Sigmoid colon (tissue), 6 donors: ENCODE measurements at regions not wholly inside any gene's neighbourhood (a gene's known extent, or its start where the extent isn't known, plus 50 kb on each side); places are given as distances from the start of the nearest gene placed in this dataset.

Source experiments
- DNase-seq: peaks from one replicate; pipeline ENCODE4 v3.0.0-alpha.2; 2019
- H3K27ac ChIP-seq, 4 donors: fragments of 200-600 bp; sonication (generic); one replicate each; pipeline ENCODE4 v1.5.1; 2016 to 2019; ENCODE audit warnings: mild to moderate bottlenecking in 1 of 4
- H3K27me3 ChIP-seq, 3 donors: fragments of 200-600 bp; sonication (generic); one replicate each; pipeline ENCODE4 v1.5.1; 2019; ENCODE audit warnings: mild to moderate bottlenecking in 1 of 3
- H3K36me3 ChIP-seq, 4 donors: fragments of 200-600 bp; sonication (generic); one replicate each; pipeline ENCODE4 v1.5.1; 2016 to 2019
- H3K4me1 ChIP-seq, 4 donors: fragments of 200-600 bp; sonication (generic); one replicate each; pipeline ENCODE4 v1.5.1; 2017 to 2019
- H3K4me3 ChIP-seq, 4 donors: fragments of 200-600 bp; sonication (generic); one replicate each; pipeline ENCODE4 v1.5.1; 2017 to 2019; ENCODE audit warnings: mild to moderate bottlenecking in 2 of 4, moderate library complexity in 1 of 4
- H3K9me3 ChIP-seq, 4 donors: fragments of 200-600 bp in 3 of 4; sonication (generic) in 3 of 4; one replicate each; pipeline versions ENCODE4 v1.5.1 to v1.6.1; 2013 to 2019
- EP300 ChIP-seq, 4 donors: sonication (generic); formaldehyde crosslinking; IDR thresholded peaks; one replicate each; pipeline ENCODE4 v1.6.1; 2017; ENCODE audit warnings: antibody characterized with exemption in 4 of 4
- POLR2A ChIP-seq, 2 donors: fragments of 450-650 bp; IDR thresholded peaks; one replicate each; pipeline ENCODE4 v1.6.1; 2016; ENCODE audit warnings: antibody characterized with exemption in 2 of 2, mild to moderate bottlenecking in 2 of 2, moderate library complexity in 2 of 2
- POLR2AphosphoS5 ChIP-seq, 4 donors: sonication (generic); formaldehyde crosslinking; IDR thresholded peaks; one replicate each; pipeline ENCODE4 v1.6.1; 2017; ENCODE audit warnings: antibody characterized with exemption in 4 of 4
- WGBS, 2 donors: extraction: QIAGEN DNeasy Blood & Tissue Kit; methylation state at CpG; one replicate each; pipeline ENCODE4 v1.1.7; 2013; 5-methylcytosine and 5-hydroxymethylcytosine counted together
- intact Hi-C: fragments of 100-400 bp; cut with DNase I; formaldehyde crosslinking; loops from one replicate; pipeline ENCODE4 v1.15.1; 2023
- TF ChIP-seq, protein P1 (sequence below), 4 experiments: fragments of 450-650 bp in 3 of 4; fragments of 200-600 bp in 1 of 4; IDR thresholded peaks; one replicate each; pipeline ENCODE4 v1.5.1; 2016 to 2019; ENCODE audit warnings: antibody characterized with exemption in 4 of 4, mild to moderate bottlenecking in 3 of 4, moderate library complexity in 2 of 4
- donor health status: healthy with polysubstance abuse.
- donor health status: healthy.

GRCh38 chr7:36021917-36022550 is 131.0 kb upstream of the EEPD1 start:
- Histone ChIP-seq H3K9me3 (no peaks in the 10 kb centered on the region), H3K27me3 (no peaks in the 10 kb centered on the region), H3K27ac (no peak overlapping the region), H3K4me3 (no peak overlapping the region), H3K36me3 (no peaks in the 10 kb centered on the region), H3K4me1 (no peaks in the 10 kb centered on the region)
- WGBS, 2 donors: 87 to 91% methylated on average over 11 of the region's 11 CpGs
- TF ChIP-seq POLR2AphosphoS5 (IDR thresholded peaks at IDR 0.05) (no peak), EP300 (IDR thresholded peaks at IDR 0.05) (no peak), POLR2A (IDR thresholded peaks at IDR 0.05) (no peak)
- TF ChIP-seq, protein P1, sequence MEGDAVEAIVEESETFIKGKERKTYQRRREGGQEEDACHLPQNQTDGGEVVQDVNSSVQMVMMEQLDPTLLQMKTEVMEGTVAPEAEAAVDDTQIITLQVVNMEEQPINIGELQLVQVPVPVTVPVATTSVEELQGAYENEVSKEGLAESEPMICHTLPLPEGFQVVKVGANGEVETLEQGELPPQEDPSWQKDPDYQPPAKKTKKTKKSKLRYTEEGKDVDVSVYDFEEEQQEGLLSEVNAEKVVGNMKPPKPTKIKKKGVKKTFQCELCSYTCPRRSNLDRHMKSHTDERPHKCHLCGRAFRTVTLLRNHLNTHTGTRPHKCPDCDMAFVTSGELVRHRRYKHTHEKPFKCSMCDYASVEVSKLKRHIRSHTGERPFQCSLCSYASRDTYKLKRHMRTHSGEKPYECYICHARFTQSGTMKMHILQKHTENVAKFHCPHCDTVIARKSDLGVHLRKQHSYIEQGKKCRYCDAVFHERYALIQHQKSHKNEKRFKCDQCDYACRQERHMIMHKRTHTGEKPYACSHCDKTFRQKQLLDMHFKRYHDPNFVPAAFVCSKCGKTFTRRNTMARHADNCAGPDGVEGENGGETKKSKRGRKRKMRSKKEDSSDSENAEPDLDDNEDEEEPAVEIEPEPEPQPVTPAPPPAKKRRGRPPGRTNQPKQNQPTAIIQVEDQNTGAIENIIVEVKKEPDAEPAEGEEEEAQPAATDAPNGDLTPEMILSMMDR (IDR thresholded peaks at IDR 0.05): no peak
- intact Hi-C loops: no loop called here
- DNase-seq: no peak

- H3K9me3 ChIP-seq: no peaks in the 10 kb centered on the region
- no peak for DNase-seq
- WGBS, 2 donors: 73 to 91% methylated on average over 2 of the region's 2 CpGs
- H3K27me3 ChIP-seq: no peaks in the 10 kb centered on the region
- no peaks in the 10 kb centered on the region for H3K4me1 ChIP-seq
- H3K4me3 ChIP-seq: no peak overlapping the region
- TF ChIP-seq, protein P1 (IDR thresholded peaks at IDR 0.05): no peak
- TF ChIP-seq POLR2AphosphoS5 (IDR thresholded peaks at IDR 0.05): no peak
- no peak for TF ChIP-seq EP300 (IDR thresholded peaks at IDR 0.05)
- TF ChIP-seq POLR2A (IDR thresholded peaks at IDR 0.05): no peak
- no peaks in the 10 kb centered on the region for H3K36me3 ChIP-seq
- H3K27ac ChIP-seq: no peak overlapping the region
- intact Hi-C loops: no loop called here
Measured at GRCh38 chr7:36023033-36023560, 130.0 kb upstream of the EEPD1 start.

- intact Hi-C loops: no loop called here
- Histone ChIP-seq H3K36me3 (no peaks in the 10 kb centered on the region), H3K4me3 (no peak overlapping the region), H3K27ac (no peak overlapping the region), H3K4me1 (no peaks in the 10 kb centered on the region), H3K27me3 (no peaks in the 10 kb centered on the region), H3K9me3 (no peaks in the 10 kb centered on the region)
- no peak for DNase-seq
- TF ChIP-seq POLR2A (IDR thresholded peaks at IDR 0.05): no peak
- TF ChIP-seq EP300 (IDR thresholded peaks at IDR 0.05): no peak
- TF ChIP-seq, protein P1 (IDR thresholded peaks at IDR 0.05): no peak
- TF ChIP-seq POLR2AphosphoS5 (IDR thresholded peaks at IDR 0.05): no peak
- WGBS, 2 donors: 84 to 87% methylated on average over 4 of the region's 4 CpGs
Measured at GRCh38 chr7:36025190-36025589, 127.9 kb upstream of the EEPD1 start.

DNA sequence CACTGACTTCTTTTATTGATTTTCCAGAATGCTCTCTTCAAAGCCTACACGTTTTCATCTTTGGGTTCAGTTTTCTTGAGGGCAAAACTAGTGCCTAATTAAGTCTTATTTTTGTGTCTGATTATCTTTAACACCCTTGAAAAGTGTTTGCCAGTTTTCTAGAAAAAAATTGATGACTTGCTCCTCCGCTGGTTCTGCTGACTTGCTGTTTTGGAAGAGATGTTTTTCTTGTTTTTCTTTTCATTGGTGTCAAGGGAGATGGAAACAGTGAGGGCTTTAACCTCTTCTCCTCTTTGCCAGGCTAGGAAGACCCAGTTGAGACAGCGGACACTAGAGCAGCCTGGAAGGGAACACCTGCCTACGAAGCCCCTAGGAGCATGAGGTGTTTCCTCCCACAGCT is 123.7 kb upstream of the EEPD1 start:
- intact Hi-C loops: no loop called here
- no peak for DNase-seq
- no peaks in the 10 kb centered on the region for H3K27me3 ChIP-seq
- H3K4me1 ChIP-seq: peaks cover 0 to 10% (median 8%) of the 10 kb centered on the region in 4 donors
- H3K27ac ChIP-seq: no peak overlapping the region
- WGBS, 2 donors: 63 to 67% methylated on average over 4 of the region's 4 CpGs
- H3K9me3 ChIP-seq: no peaks in the 10 kb centered on the region
- no peak overlapping the region for H3K4me3 ChIP-seq
- H3K36me3 ChIP-seq: no peaks in the 10 kb centered on the region
- TF ChIP-seq POLR2A (IDR thresholded peaks at IDR 0.05): no peak
- no peak for TF ChIP-seq POLR2AphosphoS5 (IDR thresholded peaks at IDR 0.05)
- TF ChIP-seq, protein P1 (IDR thresholded peaks at IDR 0.05): no peak
- TF ChIP-seq EP300 (IDR thresholded peaks at IDR 0.05): no peak
